ENCODE measurements at regions not wholly inside any gene's neighbourhood (a gene's known extent, or its start where the extent isn't known, plus 50 kb on each side); places are given as distances from the start of the nearest gene placed in this dataset.
A peak's percentile ranks its signal among the peaks of the same experiment; 100 is the strongest.

DNA sequence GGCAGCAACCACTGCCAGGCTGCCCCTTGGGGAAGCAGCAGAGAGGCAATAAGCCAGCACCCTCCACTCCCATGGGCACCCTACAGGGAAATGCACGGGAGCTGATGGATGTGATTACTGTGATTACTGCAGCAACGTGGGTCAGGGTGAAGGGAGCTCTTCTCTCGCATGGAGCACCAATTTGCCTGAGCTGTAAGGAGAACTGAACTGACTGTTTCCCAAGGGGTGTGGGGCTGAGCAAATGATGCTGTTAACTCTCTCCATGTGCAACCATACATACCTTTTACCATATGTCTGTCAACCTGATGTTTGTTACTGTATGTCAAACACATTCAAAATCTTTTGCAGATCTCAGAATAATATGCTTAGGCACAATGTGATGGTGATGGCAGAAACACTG lies 680.6 kb downstream of the SQOR start:
- no peak for DNase-seq (ENCODE audit: low read depth)

DNA sequence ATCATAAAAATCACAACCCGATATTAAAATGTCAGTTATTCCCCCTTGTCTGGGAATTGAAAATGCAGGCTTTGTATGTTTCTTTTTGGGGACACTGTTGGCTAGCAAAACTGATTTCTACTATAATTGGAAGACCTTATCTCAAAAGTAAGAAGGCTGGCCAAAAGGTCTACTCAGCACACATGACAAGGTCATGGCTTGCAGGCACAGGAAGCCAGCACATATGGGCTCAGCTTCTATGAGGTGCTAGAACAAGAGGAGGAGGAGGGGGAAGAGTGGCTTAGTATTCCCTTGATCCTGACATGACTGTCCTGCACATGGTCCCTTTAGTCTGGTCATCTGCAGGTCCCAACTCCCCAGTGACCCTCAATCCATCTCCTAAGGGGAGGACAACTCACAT lies 681.2 kb downstream of the SQOR start:
- no peak for DNase-seq (ENCODE audit: low read depth)

DNA sequence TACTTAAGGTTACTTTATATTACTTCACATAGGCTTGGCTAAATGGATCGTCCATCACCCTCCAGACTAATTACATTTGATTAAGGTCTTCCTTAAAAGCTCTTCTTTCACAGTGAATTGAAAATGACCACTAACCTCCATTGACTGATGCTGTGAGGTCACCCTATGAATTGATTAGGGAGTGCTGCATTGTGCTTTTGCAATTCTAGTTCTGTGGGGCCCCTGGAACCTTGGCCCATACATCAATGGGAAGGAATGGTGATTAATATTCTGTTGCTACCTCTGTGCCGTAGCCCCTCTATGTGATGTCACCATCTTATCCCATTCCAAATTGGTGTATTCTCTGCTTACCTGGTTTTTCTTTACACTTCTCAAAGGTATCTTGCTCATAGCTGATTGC lies 682.2 kb downstream of the SQOR start:
- no peak for DNase-seq (ENCODE audit: low read depth)

GRCh38 chr15:46322753-46323152 lies 687.9 kb downstream of the SQOR start:
- DNase-seq (ENCODE audit: low read depth) = no peak

DNA sequence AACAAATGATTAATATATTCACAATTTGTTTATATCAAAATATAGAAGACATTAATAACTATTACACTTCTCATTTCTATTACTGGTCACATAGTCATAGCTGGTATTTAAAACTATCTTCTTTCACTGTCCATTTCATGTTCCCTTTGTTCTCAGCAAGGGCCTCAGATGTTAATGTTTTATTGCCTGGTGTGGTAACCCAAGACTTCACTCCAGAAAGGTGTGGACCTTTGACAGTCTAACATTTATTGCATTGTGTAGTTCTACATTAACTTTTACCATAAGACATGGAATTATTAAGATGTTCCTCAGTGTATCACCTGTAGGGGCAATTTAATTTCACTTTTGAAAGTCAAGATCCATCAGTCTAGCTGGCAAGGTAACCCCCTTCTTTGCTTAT lies 691.3 kb downstream of the SQOR start:
- DNase-seq (ENCODE audit: low read depth) = no peak

GRCh38 chr15:46328821-46329220 lies 694.0 kb downstream of the SQOR start:
- DNase-seq (ENCODE audit: low read depth) = no peak

DNA sequence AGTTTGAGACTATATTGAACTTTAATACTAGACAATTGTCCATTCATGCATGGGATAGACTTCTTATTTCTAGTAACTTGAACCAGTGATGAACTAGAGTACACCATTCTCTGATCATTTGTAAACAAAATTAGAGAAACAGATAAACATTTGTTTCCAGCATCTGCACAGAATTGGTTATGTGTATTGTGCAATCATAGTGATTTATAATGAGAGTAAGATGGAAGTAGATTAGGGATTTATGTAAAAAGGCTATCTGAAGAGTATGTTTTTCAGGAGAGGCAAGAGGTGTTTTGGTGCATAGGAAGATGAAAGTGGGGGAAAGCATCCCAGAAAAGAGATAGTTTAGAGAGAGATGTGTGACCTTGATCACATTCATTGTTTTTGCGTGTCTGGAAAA lies 695.0 kb downstream of the SQOR start:
- DNase-seq (ENCODE audit: low read depth) = no peak

GRCh38 chr15:46331546-46331945 lies 696.7 kb downstream of the SQOR start:
- DNase-seq (ENCODE audit: low read depth) = no peak

DNA sequence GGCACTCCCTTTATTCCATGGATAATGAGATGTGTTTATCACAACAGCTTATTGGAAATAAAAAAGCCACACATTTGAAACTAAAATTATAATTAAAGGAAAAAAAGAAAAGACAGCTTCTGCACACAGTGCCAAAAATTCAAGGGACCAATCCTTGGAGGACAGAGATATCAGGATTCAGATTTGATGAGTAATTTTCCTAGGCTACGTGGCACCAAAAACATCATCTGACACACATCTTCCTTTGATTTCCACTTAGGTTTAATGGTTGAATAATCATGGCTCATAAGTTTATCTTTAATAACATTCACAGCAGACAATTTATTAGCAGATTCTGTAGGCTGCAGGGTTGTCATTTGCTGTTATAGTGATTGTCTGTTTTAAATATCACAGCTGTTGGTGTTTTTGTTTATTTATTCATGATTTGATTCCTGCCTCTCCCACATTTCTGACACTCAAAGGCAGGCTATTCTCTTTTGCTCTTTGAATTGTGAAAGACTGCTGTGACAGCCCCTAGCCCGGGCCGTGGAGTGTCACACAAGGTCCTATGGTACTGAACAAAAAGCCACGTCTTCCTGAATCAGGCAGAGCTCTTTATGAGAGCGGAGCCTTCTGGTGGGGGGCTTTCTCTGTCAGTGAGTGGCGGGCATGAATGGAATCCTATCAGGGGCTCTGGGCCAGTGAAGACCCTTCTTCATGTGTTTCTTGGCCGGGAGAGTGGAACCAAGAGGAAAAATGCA lies 708.5 kb downstream of the SQOR start:
- DNase-seq (ENCODE audit: low read depth) = no peak

DNA sequence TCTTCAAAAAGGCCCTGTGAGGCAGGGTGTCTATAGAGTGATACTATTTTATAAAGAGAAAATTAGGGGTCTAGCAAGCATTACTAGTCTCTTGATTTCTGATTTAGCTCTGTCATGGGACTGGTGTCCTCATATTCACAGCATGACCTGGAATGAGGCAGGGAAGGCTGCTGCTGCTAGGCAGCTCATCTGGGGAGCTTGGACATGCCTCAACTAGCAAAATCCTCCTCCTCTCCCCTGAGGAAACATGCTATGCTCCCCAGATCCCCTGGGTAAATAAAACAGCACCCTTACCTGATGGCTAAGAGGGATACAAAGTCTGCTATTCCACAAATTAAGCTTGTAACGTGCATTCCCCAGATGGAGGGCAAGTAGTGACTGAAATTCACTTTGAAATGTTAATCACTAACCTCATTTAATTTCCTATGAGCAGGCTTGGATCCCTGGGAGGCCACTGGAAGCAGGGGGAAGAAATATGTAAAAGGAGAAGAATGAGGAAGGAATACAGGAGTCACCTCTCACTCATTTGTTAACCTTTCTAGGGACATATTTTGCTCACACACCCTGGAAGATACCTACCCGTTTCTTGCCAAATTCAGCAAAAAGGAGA lies 709.4 kb downstream of the SQOR start:
- no peak for DNase-seq (ENCODE audit: low read depth)

- no peak for DNase-seq (ENCODE audit: low read depth)
Measured at GRCh38 chr15:46344915-46345314, 710.1 kb downstream of the SQOR start.

GRCh38 chr15:46354443-46354842 lies 719.6 kb downstream of the SQOR start:
- DNase-seq (ENCODE audit: low read depth) = no peak

DNA sequence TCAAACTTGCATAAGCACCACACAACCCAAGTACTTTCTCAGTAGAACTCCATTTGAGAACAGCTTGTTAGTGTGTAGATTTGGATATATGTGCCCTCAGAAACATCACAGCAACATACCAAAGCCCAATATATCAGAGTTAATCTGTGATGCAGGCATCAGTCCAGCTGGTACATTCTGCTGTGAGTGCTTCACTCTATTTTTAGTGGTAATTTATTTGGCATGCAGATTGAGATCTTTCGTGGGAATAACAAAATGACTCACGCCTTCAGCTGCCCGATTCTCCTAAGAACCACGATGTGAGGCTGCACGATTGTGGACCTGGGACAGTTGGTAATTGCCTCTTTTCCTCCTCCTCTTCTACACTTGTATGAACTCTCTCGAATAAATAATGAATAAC lies 730.7 kb downstream of the SQOR start:
- DNase-seq (ENCODE audit: low read depth) = peak; percentile 1

- DNase-seq (ENCODE audit: low read depth) = no peak
Measured at GRCh38 chr15:46366360-46367007, 731.7 kb downstream of the SQOR start.

DNA sequence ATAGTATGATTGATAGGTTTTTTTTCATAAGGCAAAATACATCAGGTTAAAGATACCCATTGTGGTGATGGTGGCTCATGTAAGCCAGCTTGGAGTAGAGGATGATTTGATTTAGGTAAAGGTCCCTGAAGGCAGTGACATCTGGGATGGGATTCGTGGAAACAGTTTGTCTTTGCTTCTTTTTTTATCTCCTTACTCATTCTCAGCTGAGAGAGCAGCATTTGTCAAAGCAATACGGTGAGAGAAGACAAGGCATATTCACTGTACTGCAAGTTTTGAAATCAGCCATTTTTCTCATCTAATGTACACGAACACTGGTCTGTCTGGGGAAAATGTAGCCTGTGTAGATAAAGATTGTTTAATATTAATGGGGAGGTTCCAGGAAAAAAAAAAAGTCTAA lies 749.1 kb downstream of the SQOR start:
- no peak for DNase-seq (ENCODE audit: low read depth)

- DNase-seq (ENCODE audit: low read depth) = no peak
Measured at GRCh38 chr15:46386356-46386755, 751.5 kb downstream of the SQOR start.

DNA sequence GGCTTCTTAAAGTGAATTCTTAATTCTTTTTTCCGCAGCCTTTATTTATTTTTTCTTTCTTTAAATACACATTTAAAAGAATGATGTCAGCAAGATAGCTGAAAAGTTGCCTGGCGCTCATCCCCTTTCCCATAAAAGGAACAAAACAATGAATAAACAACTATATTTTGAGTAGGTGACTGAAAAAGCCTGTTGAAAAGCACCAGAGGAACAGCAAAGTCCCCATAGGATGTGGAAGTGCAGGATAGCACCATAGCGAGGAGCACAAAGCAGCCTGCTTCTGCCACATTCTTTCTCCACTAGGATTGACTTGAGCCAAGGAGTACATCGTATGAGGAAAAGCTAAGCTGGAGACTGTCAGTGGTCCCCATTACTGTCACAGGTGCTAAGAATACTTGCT lies 754.9 kb downstream of the SQOR start:
- DNase-seq (ENCODE audit: low read depth) = no peak

- no peak for DNase-seq (ENCODE audit: low read depth)
Measured at GRCh38 chr15:46394463-46394862, 759.6 kb downstream of the SQOR start.

DNA sequence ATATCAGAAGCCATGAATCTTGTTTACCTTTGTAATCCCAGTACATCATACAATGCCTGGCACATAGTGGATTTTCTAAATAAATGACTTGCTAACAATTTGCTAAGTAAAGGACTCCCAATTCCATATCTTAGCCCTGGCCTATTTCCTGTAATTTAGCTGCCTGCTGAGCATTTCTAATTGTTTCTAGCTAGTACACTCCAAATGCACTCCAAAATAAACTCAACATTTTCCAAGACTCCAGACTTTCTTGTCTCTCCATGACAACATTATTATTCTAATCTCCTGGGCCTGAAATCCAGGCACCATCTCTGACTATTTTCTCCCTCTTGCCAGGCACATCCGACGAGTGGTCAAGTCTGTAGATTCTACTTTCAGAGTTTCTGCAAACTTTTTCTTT lies 773.5 kb downstream of the SQOR start:
- DNase-seq (ENCODE audit: low read depth) = no peak

DNA sequence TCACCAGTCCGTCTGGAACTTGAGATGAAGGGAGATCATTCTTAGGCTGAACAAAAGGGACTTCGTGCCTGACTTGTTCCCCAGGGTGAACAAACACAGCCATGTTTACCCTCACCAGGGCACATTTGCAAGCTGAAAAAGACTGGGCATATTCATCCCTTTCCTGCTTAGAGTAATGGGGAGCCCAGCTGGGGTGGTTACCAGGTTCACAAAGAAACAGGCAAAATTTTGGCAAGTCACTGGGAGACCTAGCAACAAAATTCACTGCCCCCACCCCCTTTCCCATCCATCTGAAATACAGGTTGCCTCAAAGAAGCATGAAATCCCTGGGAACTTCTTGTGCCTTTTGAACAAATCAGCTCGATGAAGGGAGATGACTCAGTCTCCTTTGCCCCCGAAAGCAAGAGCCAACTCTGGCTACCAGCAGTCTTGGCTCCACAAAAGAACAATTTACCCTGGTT lies 775.0 kb downstream of the SQOR start:
- DNase-seq (ENCODE audit: low read depth) = no peak

DNA sequence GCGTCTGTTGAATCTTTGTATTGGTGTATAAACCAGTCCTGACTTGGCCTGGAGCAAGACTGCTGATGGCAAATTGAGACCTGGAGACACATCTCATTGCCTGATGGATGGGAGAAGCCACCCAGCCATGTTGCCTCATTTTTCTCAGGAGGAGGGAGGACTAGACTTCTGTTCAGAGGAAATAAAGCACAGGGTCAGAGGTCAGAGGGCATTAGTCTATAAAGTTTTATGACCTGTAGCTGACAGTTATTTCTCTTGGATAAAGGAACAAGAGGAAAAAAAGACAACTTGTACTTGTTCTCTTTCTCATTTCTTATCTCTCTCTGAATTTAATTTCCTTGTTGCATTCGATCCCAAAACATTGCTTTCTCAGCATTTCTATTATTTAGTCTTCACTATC lies 775.9 kb downstream of the SQOR start:
- DNase-seq (ENCODE audit: low read depth) = no peak

DNA sequence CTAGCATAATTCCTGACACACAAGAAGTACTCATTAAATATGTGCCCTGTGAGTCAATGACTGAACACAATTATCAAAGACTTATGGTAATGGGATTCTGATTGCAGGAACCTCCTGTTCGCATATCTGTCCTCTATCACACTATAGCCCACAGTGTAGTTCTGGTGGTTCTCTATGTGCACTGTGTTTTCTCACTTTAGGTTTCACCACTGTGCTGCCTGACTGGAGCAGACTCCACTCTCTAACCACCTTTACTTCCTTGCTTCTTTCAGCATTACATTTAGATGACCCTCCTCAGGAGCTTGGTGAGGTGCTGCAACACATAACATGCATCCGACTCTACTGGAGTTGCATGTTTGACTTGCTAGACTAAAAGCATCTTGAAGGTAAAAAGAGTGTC lies 777.1 kb downstream of the SQOR start:
- no peak for DNase-seq (ENCODE audit: low read depth)

DNA sequence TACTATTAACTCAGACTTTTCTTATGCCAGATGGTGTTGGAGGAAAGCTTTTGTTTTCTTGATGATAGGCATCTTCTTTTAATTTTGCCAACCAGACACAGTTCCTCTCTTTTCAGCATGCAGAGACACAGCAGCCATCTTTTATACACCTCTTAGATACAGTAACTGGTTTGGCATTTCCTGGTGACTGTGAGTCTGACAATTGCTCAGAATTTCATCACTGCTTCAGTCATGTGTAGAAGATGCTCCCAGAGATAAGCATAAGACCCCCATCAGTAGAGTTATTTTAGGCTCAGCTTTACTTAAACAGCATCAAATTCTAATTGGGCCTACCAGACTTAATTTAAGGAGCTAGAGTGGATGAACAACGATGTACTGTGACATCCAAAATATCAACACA lies 779.0 kb downstream of the SQOR start:
- DNase-seq (ENCODE audit: low read depth) = no peak

DNA sequence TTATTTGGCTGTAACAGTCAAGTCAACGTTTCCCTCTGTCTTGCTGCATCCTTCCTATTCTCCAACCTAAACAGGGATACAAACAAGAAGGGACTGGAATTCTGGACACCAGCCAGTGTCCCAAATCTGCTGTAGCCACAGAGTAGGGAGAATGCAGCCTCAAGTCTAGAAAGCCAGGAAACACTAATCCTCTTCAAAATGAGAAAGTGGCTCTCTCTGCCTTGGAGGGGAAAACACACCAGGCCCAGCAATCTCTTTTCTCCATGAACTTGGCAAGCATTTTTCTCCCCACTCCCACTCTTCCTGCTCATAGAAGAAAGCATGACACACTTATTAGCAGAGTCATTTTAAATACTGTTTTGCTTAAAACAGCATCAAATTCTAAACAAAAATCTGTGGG lies 781.7 kb downstream of the SQOR start:
- no peak for DNase-seq (ENCODE audit: low read depth)
